ENCODE measurements at regions not wholly inside any gene's neighbourhood (a gene's known extent, or its start where the extent isn't known, plus 50 kb on each side); places are given as distances from the start of the nearest gene placed in this dataset.

- TF ChIP-seq, protein P1, sequence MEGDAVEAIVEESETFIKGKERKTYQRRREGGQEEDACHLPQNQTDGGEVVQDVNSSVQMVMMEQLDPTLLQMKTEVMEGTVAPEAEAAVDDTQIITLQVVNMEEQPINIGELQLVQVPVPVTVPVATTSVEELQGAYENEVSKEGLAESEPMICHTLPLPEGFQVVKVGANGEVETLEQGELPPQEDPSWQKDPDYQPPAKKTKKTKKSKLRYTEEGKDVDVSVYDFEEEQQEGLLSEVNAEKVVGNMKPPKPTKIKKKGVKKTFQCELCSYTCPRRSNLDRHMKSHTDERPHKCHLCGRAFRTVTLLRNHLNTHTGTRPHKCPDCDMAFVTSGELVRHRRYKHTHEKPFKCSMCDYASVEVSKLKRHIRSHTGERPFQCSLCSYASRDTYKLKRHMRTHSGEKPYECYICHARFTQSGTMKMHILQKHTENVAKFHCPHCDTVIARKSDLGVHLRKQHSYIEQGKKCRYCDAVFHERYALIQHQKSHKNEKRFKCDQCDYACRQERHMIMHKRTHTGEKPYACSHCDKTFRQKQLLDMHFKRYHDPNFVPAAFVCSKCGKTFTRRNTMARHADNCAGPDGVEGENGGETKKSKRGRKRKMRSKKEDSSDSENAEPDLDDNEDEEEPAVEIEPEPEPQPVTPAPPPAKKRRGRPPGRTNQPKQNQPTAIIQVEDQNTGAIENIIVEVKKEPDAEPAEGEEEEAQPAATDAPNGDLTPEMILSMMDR (IDR thresholded peaks at IDR 0.05; ENCODE audit: insufficient read depth, low read depth, low read length), result no peak
- H3K4me3 ChIP-seq (ENCODE audit: low read depth, low read length), result no peak overlapping the region
- DNase-seq (ENCODE audit: low read depth), result no peak
Measured at GRCh38 chr13:111051041-111051725, 63.9 kb upstream of the ARHGEF7 start.

GRCh38 chr13:111050539-111050879 is 64.6 kb upstream of the ARHGEF7 start:
- no peak overlapping the region for H3K4me3 ChIP-seq (ENCODE audit: low read depth, low read length)
- DNase-seq (ENCODE audit: low read depth), result no peak
- TF ChIP-seq, protein P1 (IDR thresholded peaks at IDR 0.05; ENCODE audit: insufficient read depth, low read depth, low read length), result no peak

GRCh38 chr13:111049791-111050538 is 65.1 kb upstream of the ARHGEF7 start:
- DNase-seq (ENCODE audit: low read depth), result peak; percentile 40

GRCh38 chr13:111048387-111048786 is 66.7 kb upstream of the ARHGEF7 start:
- TF ChIP-seq, protein P1 (IDR thresholded peaks at IDR 0.05; ENCODE audit: insufficient read depth, low read depth, low read length), result no peak
- no peak for DNase-seq (ENCODE audit: low read depth)
- H3K4me3 ChIP-seq (ENCODE audit: low read depth, low read length), result no peak overlapping the region

More at GRCh38 chr13:111049791-111050538, 65.1 kb upstream of the ARHGEF7 start:
- TF ChIP-seq, protein P1 (IDR thresholded peaks at IDR 0.05; ENCODE audit: insufficient read depth, low read depth, low read length), result peak; percentile 54
- no peak overlapping the region for H3K4me3 ChIP-seq (ENCODE audit: low read depth, low read length)

- DNase-seq (ENCODE audit: low read depth), result no peak
- no peak overlapping the region for H3K4me3 ChIP-seq (ENCODE audit: low read depth, low read length)
- TF ChIP-seq, protein P1 (IDR thresholded peaks at IDR 0.05; ENCODE audit: insufficient read depth, low read depth, low read length), result no peak
Measured at GRCh38 chr13:111047326-111047725, 67.8 kb upstream of the ARHGEF7 start.

- H3K4me3 ChIP-seq (ENCODE audit: low read depth, low read length), result no peak overlapping the region
- TF ChIP-seq, protein P1 (IDR thresholded peaks at IDR 0.05; ENCODE audit: insufficient read depth, low read depth, low read length), result peak; percentile 36
- peak; percentile 71 for DNase-seq (ENCODE audit: low read depth)
Measured at GRCh38 chr13:111046590-111047141, 68.4 kb upstream of the ARHGEF7 start.
